ENCODE measurements at regions not wholly inside any gene's neighbourhood (a gene's known extent, or its start where the extent isn't known, plus 50 kb on each side); places are given as distances from the start of the nearest gene placed in this dataset.

GRCh38 chr11:112783945-112784322 is 177.3 kb upstream of the NCAM1 start:
- no peak overlapping the region for H3K4me3 ChIP-seq
- no peak overlapping the region for H2AFZ ChIP-seq
- 97% methylated on average over 4 of the region's 4 CpGs for WGBS (ENCODE audit: low lambda C conversion rate, missing lambda C conversion rate)
- H3K9me3 ChIP-seq (ENCODE audit: low read depth), result no peaks in the 10 kb centered on the region
- no peaks in the 10 kb centered on the region for H3K36me3 ChIP-seq (replicated peaks; ENCODE audit: insufficient read depth, low read depth)
- H3K79me2 ChIP-seq, result no peaks in the 10 kb centered on the region
- no peak for TF ChIP-seq CTCF (IDR thresholded peaks at IDR 0.05; ENCODE audit: poor library complexity)
- no peak for TF ChIP-seq EZH2phosphoT487 (IDR thresholded peaks at IDR 0.05; ENCODE audit: low read depth, severe bottlenecking, unreplicated experiment)
- TF ChIP-seq EZH2 (IDR thresholded peaks at IDR 0.05; ENCODE audit: borderline replicate concordance), result no peak
- peaks cover 4% of the 10 kb centered on the region for H3K4me1 ChIP-seq (ENCODE audit: insufficient read depth)
- no peak for DNase-seq (ENCODE audit: low spot score)
- H3K9me2 ChIP-seq (replicated peaks; ENCODE audit: insufficient read depth), result no peaks in the 10 kb centered on the region
- peak overlapping the region; percentile 53 for H3K4me2 ChIP-seq
- no peaks in the 10 kb centered on the region for H3K27me3 ChIP-seq
- no peaks in the 10 kb centered on the region for H4K20me1 ChIP-seq (ENCODE audit: insufficient read depth, poor library complexity, severe bottlenecking)
- H3K27ac ChIP-seq, result no peak overlapping the region

GRCh38 chr11:112784323-112785073 is 176.7 kb upstream of the NCAM1 start:
- TF ChIP-seq EZH2phosphoT487 (IDR thresholded peaks at IDR 0.05; ENCODE audit: low read depth, severe bottlenecking, unreplicated experiment) (no peak), EZH2 (IDR thresholded peaks at IDR 0.05; ENCODE audit: borderline replicate concordance) (no peak), CTCF (IDR thresholded peaks at IDR 0.05; ENCODE audit: poor library complexity) (no peak)
- H3K36me3 ChIP-seq (replicated peaks; ENCODE audit: insufficient read depth, low read depth), result no peaks in the 10 kb centered on the region
- WGBS (ENCODE audit: low lambda C conversion rate, missing lambda C conversion rate), result 43% methylated on average over 24 of the region's 24 CpGs
- H3K27me3 ChIP-seq, result no peaks in the 10 kb centered on the region
- no peaks in the 10 kb centered on the region for H4K20me1 ChIP-seq (ENCODE audit: insufficient read depth, poor library complexity, severe bottlenecking)
- H3K79me2 ChIP-seq, result no peaks in the 10 kb centered on the region
- H3K4me2 ChIP-seq, result peak overlapping the region; percentile 53
- peak; percentile 72 for DNase-seq (ENCODE audit: low spot score)
- no peak overlapping the region for H2AFZ ChIP-seq
- H3K9me2 ChIP-seq (replicated peaks; ENCODE audit: insufficient read depth), result no peaks in the 10 kb centered on the region
- H3K4me1 ChIP-seq (ENCODE audit: insufficient read depth), result peaks cover 4% of the 10 kb centered on the region
- H3K27ac ChIP-seq, result no peak overlapping the region
- no peak overlapping the region for H3K4me3 ChIP-seq
- H3K9me3 ChIP-seq (ENCODE audit: low read depth), result no peaks in the 10 kb centered on the region

- Histone ChIP-seq H3K9me2 (replicated peaks; ENCODE audit: insufficient read depth) (no peaks in the 10 kb centered on the region), H3K4me2 (peak overlapping the region; percentile 53), H3K9me3 (ENCODE audit: low read depth) (no peaks in the 10 kb centered on the region), H3K4me1 (ENCODE audit: insufficient read depth) (peaks cover 4% of the 10 kb centered on the region), H3K79me2 (no peaks in the 10 kb centered on the region), H3K4me3 (no peak overlapping the region), H3K27ac (no peak overlapping the region), H2AFZ (no peak overlapping the region), H4K20me1 (ENCODE audit: insufficient read depth, poor library complexity, severe bottlenecking) (no peaks in the 10 kb centered on the region), H3K27me3 (no peaks in the 10 kb centered on the region), H3K36me3 (replicated peaks; ENCODE audit: insufficient read depth, low read depth) (no peaks in the 10 kb centered on the region)
- TF ChIP-seq CTCF (IDR thresholded peaks at IDR 0.05; ENCODE audit: poor library complexity) (no peak), EZH2phosphoT487 (IDR thresholded peaks at IDR 0.05; ENCODE audit: low read depth, severe bottlenecking, unreplicated experiment) (no peak)
- DNase-seq (ENCODE audit: low spot score), result no peak
- WGBS (ENCODE audit: low lambda C conversion rate, missing lambda C conversion rate), result 66% methylated on average over 7 of the region's 7 CpGs
Measured at GRCh38 chr11:112785149-112785548, 176.1 kb upstream of the NCAM1 start.

Measured in hepatocyte (in vitro differentiated cells).